ENCODE measurements at regions not wholly inside any gene's neighbourhood (a gene's known extent, or its start where the extent isn't known, plus 50 kb on each side); places are given as distances from the start of the nearest gene placed in this dataset.

DNA sequence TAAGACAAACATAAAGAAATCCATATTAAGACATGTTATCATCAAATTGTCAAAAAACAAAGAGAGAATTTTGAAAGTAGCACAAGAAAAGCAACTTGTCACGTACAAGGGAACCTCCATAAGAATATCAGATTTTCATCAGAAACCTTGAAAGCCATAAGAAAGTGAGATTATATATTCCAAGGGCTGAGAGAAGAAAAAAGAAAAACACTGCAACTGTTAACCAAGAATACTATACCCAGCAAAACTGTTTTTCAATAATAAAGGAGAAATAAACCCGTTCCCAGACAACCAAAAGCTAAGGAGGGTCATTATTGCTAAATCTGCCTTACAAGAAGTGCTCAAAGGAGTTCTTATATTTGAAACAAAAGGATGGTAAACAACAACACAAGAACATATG, 94.7 kb upstream of the TSPAN8 start (continued):
- TF ChIP-seq, protein P1, sequence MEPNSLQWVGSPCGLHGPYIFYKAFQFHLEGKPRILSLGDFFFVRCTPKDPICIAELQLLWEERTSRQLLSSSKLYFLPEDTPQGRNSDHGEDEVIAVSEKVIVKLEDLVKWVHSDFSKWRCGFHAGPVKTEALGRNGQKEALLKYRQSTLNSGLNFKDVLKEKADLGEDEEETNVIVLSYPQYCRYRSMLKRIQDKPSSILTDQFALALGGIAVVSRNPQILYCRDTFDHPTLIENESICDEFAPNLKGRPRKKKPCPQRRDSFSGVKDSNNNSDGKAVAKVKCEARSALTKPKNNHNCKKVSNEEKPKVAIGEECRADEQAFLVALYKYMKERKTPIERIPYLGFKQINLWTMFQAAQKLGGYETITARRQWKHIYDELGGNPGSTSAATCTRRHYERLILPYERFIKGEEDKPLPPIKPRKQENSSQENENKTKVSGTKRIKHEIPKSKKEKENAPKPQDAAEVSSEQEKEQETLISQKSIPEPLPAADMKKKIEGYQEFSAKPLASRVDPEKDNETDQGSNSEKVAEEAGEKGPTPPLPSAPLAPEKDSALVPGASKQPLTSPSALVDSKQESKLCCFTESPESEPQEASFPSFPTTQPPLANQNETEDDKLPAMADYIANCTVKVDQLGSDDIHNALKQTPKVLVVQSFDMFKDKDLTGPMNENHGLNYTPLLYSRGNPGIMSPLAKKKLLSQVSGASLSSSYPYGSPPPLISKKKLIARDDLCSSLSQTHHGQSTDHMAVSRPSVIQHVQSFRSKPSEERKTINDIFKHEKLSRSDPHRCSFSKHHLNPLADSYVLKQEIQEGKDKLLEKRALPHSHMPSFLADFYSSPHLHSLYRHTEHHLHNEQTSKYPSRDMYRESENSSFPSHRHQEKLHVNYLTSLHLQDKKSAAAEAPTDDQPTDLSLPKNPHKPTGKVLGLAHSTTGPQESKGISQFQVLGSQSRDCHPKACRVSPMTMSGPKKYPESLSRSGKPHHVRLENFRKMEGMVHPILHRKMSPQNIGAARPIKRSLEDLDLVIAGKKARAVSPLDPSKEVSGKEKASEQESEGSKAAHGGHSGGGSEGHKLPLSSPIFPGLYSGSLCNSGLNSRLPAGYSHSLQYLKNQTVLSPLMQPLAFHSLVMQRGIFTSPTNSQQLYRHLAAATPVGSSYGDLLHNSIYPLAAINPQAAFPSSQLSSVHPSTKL (CRISPR knock-in tag; IDR thresholded peaks at IDR 0.05) = no peak
- TF ChIP-seq, protein P2, sequence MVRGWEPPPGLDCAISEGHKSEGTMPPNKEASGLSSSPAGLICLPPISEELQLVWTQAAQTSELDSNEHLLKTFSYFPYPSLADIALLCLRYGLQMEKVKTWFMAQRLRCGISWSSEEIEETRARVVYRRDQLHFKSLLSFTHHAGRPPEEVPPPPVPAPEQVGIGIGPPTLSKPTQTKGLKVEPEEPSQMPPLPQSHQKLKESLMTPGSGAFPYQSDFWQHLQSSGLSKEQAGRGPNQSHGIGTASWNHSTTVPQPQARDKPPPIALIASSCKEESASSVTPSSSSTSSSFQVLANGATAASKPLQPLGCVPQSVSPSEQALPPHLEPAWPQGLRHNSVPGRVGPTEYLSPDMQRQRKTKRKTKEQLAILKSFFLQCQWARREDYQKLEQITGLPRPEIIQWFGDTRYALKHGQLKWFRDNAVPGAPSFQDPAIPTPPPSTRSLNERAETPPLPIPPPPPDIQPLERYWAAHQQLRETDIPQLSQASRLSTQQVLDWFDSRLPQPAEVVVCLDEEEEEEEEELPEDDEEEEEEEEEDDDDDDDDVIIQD (CRISPR knock-in tag; IDR thresholded peaks at IDR 0.05; ENCODE audit: low read depth) = no peak

DNA sequence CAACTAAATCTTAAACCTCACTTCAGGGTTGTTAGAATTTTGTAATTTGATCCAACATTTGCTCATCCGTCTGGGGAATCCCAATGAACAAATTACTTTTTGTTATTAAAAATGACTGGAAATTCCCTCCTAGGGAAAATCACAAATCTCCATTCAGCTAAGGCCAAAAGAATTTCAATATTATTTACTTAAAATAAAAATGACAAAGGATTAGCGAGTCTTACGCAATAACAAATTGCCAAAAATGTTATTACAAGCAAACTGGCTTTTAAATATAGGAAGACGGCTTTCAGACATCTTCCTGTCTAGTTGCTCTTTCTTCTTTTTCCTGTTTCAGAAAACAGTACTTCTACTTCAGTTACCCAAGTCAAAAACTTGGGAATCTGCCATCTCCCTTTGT, 92.4 kb upstream of the TSPAN8 start:
- no peak for ATAC-seq
- intact Hi-C loops (cut with micrococcal nuclease; ENCODE audit: unreplicated experiment) = no loop called here
- Histone ChIP-seq H3K27ac (ENCODE audit: extremely low read length, insufficient read depth, low read length) (no peak overlapping the region), H3K79me2 (ENCODE audit: insufficient read depth, low read length) (no peaks in the 10 kb centered on the region), H3K9me3 (ENCODE audit: low read length) (peaks cover 17% of the 10 kb centered on the region), H3K4me2 (ENCODE audit: low read depth, low read length) (no peak overlapping the region), H2AFZ (ENCODE audit: low read length) (no peak overlapping the region), H3K4me1 (ENCODE audit: insufficient read depth, low read length) (no peaks in the 10 kb centered on the region), H3K36me3 (replicated peaks in 1 of 2; ENCODE audit: control insufficient read depth in 1 of 2, insufficient read depth in 2 of 2, low read length in 2 of 2) (no peaks in the 10 kb centered on the region), H3K9ac (ENCODE audit: insufficient read depth, low read depth, low read length) (no peak overlapping the region), H4K20me1 (ENCODE audit: insufficient read depth, low read length) (no peaks in the 10 kb centered on the region), H3K4me3 (replicated peaks in 1 of 3; ENCODE audit: insufficient read depth in 1 of 3, low read depth in 2 of 3, low read length in 3 of 3) (no peak overlapping the region), H3K27me3 (ENCODE audit: control insufficient read depth in 1 of 2, insufficient read depth in 2 of 2, low read length in 2 of 2) (no peaks in the 10 kb centered on the region; a peak in 1 of 5 replicates)
- FAIRE-seq = no peak
- ChIA-PET CTCF (ENCODE audit: low intra/inter-chr PET ratio, low total read pairs) (no interaction called here), POLR2A (no interaction called here)
- no peak for DNase-seq (ENCODE audit: low spot score)
- in situ Hi-C loops (cut with HindIII; ENCODE audit: extremely low pct_ligation_motif_present, low pct_unique_long_range_greater_than_20kb) = no loop called here
- WGBS (ENCODE audit: low lambda C conversion rate) = 54% methylated on average over 4 of the region's 4 CpGs
- BruUV-seq (replicated peaks) = no TSS peak
- TF ChIP-seq ZNF383 (CRISPR knock-in tag; IDR thresholded peaks at IDR 0.05; ENCODE audit: borderline replicate concordance) = no peak
- TF ChIP-seq TBX2 (CRISPR knock-in tag; IDR thresholded peaks at IDR 0.05; ENCODE audit: borderline replicate concordance) = no peak
- no peak for TF ChIP-seq WIZ (CRISPR knock-in tag; IDR thresholded peaks at IDR 0.05)
- TF ChIP-seq REXO4 (CRISPR knock-in tag; IDR thresholded peaks at IDR 0.05; ENCODE audit: borderline replicate concordance) = no peak
- TF ChIP-seq ZNF549 (CRISPR knock-in tag; IDR thresholded peaks at IDR 0.05) = no peak
- peak; percentile 76 for TF ChIP-seq CEBPB (IDR thresholded peaks at IDR 0.05; ENCODE audit: borderline replicate concordance, low read depth, low read length)
